ENCODE measurements at regions not wholly inside any gene's neighbourhood (a gene's known extent, or its start where the extent isn't known, plus 50 kb on each side); places are given as distances from the start of the nearest gene placed in this dataset.
"Not testable (repeated sequence)": the region's sequence is repeated elsewhere in the genome, so short reads cannot be mapped to it uniquely, and the experiment has no call there.

GRCh38 chr2:175356901-175357300 is 175.4 kb upstream of the ATP5MC3 start:
- DNase-seq (ENCODE audit: low read depth) = no peak

- DNase-seq (ENCODE audit: low read depth) = no peak
Measured at GRCh38 chr2:175355246-175355645, 173.7 kb upstream of the ATP5MC3 start.

- no peak for DNase-seq (ENCODE audit: low read depth)
Measured at GRCh38 chr2:175353275-175353674, 171.8 kb upstream of the ATP5MC3 start.

- DNase-seq (ENCODE audit: low read depth) = no peak
Measured at GRCh38 chr2:175351512-175351911, 170.0 kb upstream of the ATP5MC3 start.

- no peak for DNase-seq (ENCODE audit: low read depth)
Measured at GRCh38 chr2:175350105-175350504, 168.6 kb upstream of the ATP5MC3 start.

- no peak for DNase-seq (ENCODE audit: low read depth)
Measured at GRCh38 chr2:175342085-175342484, 160.6 kb upstream of the ATP5MC3 start.

- no peak for DNase-seq (ENCODE audit: low read depth)
Measured at GRCh38 chr2:175330195-175330594, 148.7 kb upstream of the ATP5MC3 start.

GRCh38 chr2:175326801-175327200 is 145.3 kb upstream of the ATP5MC3 start:
- DNase-seq (ENCODE audit: low read depth) = no peak

- DNase-seq (ENCODE audit: low read depth) = not testable (repeated sequence)
Measured at GRCh38 chr2:175326164-175326563, 144.7 kb upstream of the ATP5MC3 start.

- DNase-seq (ENCODE audit: low read depth) = no peak
Measured at GRCh38 chr2:175323162-175323561, 141.7 kb upstream of the ATP5MC3 start.

GRCh38 chr2:175318542-175318941 is 137.0 kb upstream of the ATP5MC3 start:
- DNase-seq (ENCODE audit: low read depth) = no peak

- no peak for DNase-seq (ENCODE audit: low read depth)
Measured at GRCh38 chr2:175317751-175318150, 136.2 kb upstream of the ATP5MC3 start.

- DNase-seq (ENCODE audit: low read depth) = no peak
Measured at GRCh38 chr2:175312137-175312536, 130.6 kb upstream of the ATP5MC3 start.

GRCh38 chr2:175310813-175311504 is 129.4 kb upstream of the ATP5MC3 start:
- no peak for DNase-seq (ENCODE audit: low read depth)

GRCh38 chr2:175309799-175310198 is 128.3 kb upstream of the ATP5MC3 start:
- no peak for DNase-seq (ENCODE audit: low read depth)

- DNase-seq (ENCODE audit: low read depth) = no peak
Measured at GRCh38 chr2:175308005-175308404, 126.5 kb upstream of the ATP5MC3 start.

GRCh38 chr2:175304541-175304940 is 123.0 kb upstream of the ATP5MC3 start:
- no peak for DNase-seq (ENCODE audit: low read depth)

GRCh38 chr2:175293776-175294175 is 112.3 kb upstream of the ATP5MC3 start:
- no peak for DNase-seq (ENCODE audit: low read depth)

GRCh38 chr2:175293195-175293594 is 111.7 kb upstream of the ATP5MC3 start:
- DNase-seq (ENCODE audit: low read depth) = no peak

GRCh38 chr2:175282886-175283285 is 101.4 kb upstream of the ATP5MC3 start:
- no peak for DNase-seq (ENCODE audit: low read depth)

GRCh38 chr2:175282300-175282699 is 100.8 kb upstream of the ATP5MC3 start:
- DNase-seq (ENCODE audit: low read depth) = no peak

GRCh38 chr2:175277772-175278171 is 96.3 kb upstream of the ATP5MC3 start:
- DNase-seq (ENCODE audit: low read depth) = no peak

GRCh38 chr2:175275539-175275938 is 94.0 kb upstream of the ATP5MC3 start:
- DNase-seq (ENCODE audit: low read depth) = no peak

- DNase-seq (ENCODE audit: low read depth) = no peak
Measured at GRCh38 chr2:175259164-175259563, 77.7 kb upstream of the ATP5MC3 start.

All from forelimb muscle (tissue), 1 donor.